GM18511 (cell line): ENCODE measurements at regions not wholly inside any gene's neighbourhood (a gene's known extent, or its start where the extent isn't known, plus 50 kb on each side); places are given as distances from the start of the nearest gene placed in this dataset.
A peak's percentile ranks its signal among the peaks of the same experiment; 100 is the strongest.

ENCODE experiments used
- ATAC-seq: cut with Tn5 transposase; IDR thresholded peaks from one replicate; pipeline ENCODE4 v1.9.1; 2021; ENCODE audit warnings: mild to moderate bottlenecking, moderate library complexity; ENCODE audit not compliant: unreplicated experiment

DNA sequence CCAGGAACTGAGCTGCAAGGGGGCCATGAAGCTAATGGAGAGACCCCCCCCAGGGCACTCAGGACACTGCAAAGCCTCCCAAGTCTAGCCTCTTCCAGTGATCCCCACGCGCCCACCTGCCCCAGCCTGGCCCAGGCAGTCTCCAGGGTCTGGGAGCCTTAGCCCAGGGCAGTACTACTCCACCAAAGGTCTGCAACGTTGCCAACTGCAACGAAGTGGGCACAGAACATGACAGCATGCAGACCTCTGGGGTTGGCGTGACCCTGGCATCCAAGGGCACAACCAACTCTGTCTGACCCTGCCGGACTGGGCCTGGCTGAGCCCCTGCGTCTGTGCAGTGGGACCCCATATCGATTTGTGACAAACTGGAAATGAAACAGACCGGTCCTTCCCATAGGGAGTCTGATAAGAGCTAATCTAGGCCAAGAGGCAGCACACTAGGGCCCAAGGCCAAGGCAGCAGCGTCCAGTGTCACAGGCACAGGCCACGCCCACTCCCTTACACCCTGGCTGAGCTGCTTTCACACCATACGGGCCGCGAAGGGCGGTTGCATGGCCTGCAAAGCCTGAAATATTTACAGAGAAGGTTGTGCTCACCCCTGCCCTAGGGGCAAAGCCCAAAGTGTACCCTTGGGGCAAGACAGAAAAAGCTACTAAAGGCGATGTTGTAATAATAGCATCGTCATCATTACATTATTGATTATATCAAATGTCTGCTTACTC, 76.7 kb downstream of the NCOR2 start:
- no peak for ATAC-seq

DNA sequence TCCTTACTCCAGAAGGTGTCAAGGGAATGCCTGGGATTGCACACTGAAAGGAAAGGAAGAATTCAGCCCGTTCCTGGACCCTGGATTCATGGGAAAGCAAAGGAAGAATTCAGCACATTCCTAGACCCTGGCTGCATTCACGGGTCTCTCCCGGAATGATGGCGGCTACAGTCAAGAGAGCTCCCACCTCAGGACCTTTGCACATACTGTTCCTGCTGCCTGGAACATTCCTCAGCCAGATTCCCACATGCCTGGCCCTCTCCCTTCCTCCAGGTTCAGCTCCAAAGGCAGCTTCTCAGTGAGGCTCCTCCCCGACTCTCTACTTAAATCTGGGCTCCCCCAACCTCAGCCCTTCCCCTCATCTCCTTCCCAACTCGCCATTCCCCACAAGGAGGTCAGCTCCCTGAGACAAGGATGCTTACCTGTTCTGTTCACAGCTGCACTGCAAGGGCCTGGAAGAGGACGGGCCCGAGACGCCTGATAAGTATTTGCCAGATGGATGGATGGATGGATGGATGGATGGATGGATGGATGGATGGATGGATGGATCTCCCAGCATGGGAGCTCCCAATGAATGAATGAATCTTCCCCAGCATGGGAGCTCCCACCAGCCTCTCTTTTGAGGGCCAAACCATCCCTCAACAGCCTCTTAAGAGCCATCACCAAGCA, 77.4 kb downstream of the NCOR2 start:
- no peak for ATAC-seq

DNA sequence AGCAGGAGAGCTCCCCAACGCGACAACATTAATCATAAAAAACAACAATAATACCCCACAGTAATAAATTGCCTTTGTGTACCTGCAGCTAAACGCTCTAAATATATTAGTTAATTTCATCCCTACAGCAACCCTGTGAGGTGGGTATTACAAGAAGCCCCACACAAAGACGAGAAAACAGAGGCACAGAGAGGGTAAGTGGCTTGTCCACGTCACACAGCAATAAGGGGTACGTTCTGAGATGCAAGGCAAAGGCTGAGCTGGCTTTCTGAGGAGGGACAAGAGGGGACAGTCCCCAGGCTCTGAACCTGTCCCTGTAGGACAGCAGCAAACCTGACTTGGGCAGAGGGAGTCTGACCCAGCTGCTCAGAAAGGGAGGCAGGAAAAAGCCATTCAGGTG, 78.2 kb downstream of the NCOR2 start:
- ATAC-seq = no peak

DNA sequence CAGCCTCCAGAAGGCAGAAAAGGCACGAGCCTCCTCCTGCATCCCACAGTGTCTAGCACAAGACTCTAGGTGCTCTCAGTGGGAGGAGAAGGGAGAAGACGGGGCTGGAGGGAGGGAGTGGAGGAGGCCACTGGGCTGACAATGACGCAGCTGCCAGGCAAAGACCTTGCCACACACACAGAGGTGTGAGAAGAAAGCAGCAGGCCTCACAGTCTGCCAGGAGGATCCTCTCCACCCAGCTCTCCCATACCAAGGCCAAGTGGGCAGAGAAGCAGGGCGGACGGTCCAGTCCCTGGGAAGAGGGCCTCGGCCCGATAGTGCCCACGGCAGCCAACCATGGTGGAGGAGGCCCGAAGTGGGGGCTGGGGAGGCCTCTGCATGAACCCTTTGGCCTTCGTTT, 78.9 kb downstream of the NCOR2 start:
- ATAC-seq = no peak

DNA sequence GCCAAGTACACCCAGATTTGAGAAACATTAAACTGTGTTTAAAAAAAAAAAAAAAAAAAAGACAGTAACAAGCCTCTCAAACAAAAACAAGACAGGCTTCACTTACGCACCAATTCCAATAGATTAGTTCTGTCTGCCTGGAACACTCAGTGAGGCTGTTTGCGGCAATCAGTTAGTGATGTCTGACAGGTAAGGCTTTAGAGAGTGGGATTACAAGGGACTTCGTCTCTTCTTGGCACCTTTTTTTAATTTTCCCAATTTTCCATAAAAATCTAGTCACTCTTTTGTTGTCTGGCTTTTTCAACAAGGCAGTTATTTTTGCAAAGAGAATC, 79.6 kb downstream of the NCOR2 start:
- no peak for ATAC-seq

GRCh38 chr12:124487066-124487833, 80.2 kb downstream of the NCOR2 start:
- ATAC-seq = no peak

- no peak for ATAC-seq
These were observed 81.0 kb downstream of the NCOR2 start for GRCh38 chr12:124486346-124486963.

DNA sequence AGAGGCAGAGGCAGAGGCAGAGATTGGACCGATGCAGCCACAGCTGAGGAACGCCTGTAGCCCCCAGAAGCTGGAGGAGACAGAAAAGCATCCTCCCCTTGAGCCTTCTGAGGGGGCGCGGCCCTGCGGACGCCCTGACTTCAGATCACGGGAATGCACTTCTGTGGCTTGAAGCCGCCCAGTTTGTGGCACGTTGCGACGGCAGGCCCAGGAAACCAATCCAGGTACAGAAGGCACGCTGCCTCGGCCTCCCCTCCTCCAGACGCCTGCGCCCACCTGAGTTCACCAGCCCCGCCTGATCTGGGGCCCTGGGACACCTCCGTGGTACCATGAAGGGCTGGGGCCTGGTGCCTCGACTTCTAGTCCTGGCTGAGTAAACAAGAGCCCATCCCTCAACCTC, 82.0 kb downstream of the NCOR2 start:
- no peak for ATAC-seq

DNA sequence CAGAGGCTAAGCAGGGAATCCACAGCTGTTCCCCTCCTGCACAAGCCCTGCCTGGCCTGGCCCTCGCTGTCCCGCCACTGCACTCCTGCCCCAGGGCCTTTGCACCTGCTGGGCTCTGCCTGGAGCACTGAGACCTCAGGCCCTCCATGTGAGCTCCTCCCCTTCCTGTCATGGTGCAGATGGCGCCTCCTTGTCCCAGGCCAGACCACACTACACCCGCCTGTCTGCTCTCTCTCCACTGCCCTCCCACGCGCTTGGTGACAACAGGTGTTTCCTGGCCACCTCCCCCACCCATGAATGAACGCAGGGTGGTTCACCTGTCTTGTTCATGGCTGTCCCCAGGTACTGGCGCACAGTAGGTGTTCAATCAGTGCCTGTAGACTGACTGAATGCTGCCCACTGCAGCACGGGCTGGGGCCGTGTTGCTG, 82.9 kb downstream of the NCOR2 start:
- ATAC-seq = no peak

DNA sequence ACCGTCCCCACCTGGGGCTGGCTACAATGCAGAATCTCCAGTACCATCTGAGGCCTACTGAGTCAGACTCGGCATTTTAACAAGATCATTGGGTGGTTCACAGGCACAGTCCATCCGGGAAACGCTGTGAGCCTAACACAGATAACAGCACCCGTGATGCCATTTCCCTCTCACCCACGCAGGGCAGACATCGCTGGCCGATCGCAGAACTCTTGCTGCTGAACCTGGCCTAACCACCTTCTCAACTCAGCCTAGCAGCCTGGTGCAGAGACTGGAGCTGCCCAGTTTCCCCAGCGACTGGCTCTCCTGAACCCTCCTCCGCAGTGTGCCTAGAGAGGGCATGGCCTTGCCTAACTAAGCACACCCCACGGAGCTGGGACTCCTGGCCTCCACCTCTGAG, 83.3 kb downstream of the NCOR2 start:
- ATAC-seq = no peak

- ATAC-seq = no peak
These were observed 84.3 kb downstream of the NCOR2 start for GRCh38 chr12:124482901-124483799.

DNA sequence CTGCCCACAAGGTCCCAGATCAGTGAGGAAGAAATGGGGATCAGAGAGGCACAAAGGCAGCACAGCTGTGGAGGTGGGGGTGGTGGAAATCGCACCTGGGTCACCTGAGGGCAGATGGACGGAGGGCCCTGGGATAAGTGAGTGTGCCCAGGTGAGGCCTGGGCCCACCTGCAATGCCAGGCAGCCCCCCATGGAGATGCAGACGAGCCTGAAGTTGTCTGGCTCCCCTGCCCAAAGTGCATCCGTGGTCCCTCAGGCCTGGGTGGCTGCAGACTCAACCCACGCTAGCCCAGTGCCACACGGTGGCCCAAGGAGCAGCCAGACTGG, 84.9 kb downstream of the NCOR2 start:
- no peak for ATAC-seq

DNA sequence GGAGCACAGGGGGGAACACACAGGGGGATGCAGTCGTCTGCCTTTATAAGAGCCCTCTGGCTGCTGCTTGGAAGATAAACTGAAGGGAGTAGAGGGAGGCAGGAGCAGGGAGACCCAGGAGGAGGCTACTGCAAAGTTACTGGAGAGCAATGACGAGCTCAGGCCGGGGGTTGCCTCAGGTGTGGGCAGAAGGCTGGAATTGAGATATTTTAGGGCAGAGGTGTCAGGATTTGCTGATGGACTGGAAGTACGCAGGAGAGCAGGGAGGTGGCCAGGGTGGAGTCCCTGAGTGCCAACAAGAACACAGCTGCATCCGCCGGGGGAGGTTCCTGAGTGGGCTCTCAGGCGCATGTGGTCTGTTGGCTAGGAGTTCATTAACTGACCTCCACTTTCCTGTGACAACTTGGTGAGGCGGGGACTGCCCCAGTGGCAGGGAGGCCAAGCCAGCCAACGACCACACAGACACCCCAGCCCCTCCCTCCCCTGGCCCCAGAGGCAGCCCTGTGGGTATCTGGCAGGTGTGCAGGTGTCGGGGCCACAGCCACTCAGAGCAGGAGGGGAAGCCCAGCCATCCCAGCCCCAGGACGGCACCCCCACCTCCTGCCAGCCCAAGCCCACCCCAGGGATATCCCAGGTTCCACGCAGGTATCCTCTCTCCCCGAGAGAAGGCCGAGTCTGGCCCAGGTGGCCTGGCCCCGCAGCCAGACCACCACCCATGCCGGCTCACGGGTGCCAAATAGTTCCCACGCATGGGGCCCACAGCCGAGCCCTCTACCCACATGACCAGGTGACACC, 85.4 kb downstream of the NCOR2 start:
- peak; percentile 34 for ATAC-seq

- no peak for ATAC-seq
These were observed 86.1 kb downstream of the NCOR2 start for GRCh38 chr12:124481257-124481750.

DNA sequence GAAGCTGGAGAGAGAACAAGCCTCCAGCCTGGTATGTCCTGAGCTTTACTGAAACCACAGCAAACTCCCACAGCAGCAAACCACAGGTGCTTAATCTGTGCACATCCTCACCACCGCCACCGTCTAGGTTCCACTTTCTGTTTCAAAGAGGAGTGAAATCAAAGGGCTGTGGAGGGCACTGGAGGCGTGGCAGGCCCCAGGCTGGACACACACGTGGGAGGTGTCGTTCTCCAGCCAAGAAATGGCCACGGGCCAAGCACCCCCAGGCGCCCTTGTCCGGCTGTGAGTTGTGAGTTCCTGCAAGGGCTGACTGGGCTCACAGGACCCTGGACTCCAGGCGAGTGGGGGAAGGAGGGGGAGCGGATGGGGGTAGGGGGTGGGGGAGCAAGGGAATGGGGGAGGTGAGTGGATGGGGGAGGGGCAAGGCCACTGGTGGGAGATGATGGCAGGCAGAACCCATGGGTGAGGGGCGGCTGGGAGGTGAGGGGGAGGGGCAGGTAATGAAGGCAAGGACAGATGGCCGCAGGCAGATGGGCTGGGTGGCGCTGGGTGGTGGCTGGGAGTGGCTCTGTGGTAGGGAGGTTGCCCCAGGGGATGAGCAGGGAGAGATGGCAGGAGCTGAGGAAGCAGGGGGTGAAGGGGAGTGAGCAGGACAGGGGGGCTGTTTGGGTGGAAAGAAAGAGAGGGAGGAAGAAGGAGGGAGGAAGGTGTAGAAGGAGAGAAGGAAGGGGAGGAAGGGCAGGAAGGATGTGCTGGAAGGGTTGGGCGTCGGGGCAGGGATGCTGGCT, 86.7 kb downstream of the NCOR2 start:
- peak; percentile 83 for ATAC-seq

DNA sequence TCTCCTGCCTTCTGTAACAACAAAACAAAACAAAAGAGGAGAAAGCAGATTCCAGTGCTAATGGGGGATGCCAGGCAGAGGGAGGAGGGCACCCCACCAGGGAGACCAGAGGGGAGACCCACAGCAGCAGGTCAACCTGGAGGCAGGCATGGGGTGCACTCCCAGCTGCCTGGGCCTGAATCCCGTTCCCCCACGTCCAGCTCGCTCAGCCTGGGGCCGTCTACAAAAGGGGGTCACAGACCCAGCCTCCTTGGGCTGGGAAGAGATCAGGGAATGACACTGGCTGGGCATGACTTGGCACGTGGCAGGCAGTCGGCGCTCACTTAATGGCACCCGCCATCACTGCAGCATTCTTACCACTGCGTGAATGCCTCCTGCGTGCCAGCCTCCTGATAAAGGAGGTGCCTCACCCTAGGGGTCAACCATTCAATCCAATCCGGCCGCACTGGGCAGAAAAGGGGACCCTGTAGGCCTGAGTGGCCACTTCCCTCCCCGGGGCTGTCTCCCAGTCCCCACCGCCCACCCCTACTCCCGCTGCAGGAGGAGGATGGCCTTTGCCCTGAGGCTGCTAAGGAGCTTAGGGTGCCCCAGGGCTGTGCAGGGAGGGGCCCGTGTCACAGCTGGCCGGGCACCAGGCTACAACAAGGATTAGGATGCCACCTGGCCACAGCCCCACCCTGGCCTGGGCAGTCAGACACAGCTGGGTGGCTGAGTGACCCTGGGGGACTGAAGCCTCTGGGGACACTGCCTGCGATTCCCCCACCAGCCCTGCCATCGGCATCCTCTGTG, 87.5 kb downstream of the NCOR2 start:
- ATAC-seq = peak; percentile 43

DNA sequence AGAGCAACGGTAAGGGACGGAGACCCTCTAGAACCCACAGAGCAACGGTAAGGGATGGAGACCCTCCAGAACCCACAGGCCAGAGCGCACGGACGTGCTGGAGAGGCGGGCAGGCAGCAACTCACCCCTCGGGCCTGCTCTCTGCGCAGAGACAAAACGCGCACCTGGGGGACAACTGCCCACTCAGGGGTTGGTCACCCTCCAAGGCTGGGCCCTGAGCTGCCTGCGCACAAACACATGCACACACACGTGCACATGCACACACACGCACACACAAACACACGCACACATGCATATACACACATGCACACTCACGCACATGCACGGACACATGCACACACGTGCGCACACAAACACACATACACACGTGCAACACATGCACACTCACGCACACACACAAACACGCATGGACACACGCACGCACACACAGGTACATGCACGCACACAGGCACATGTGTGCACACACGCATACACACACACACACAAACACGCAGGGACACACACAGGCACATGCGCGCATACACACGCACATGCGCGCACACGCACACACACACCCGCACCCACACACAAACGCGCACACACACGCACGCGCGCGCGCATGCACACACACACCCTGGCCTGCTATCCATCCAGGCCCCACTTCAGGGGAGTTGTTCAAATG, 88.3 kb downstream of the NCOR2 start:
- no peak for ATAC-seq

- ATAC-seq = no peak
These were observed 89.0 kb downstream of the NCOR2 start for GRCh38 chr12:124478416-124478815.
